ENCODE measurements at regions not wholly inside any gene's neighbourhood (a gene's known extent, or its start where the extent isn't known, plus 50 kb on each side); places are given as distances from the start of the nearest gene placed in this dataset.
A peak's percentile ranks its signal among the peaks of the same experiment; 100 is the strongest.

GRCh38 chr16:51968749-51969148 is 578.2 kb downstream of the TOX3 start:
- peak overlapping the region; percentile 97 for H3K27ac ChIP-seq (ENCODE audit: insufficient read depth, low read length)
- peak overlapping the region; percentile 88 for H4K5ac ChIP-seq (ENCODE audit: low read depth, low read length)
- peak overlapping the region; percentile 98 for H3K18ac ChIP-seq (ENCODE audit: low read depth, low read length)
- H4K91ac ChIP-seq (ENCODE audit: insufficient read depth, low read depth, low read length) = peak overlapping the region; percentile 88
- intact Hi-C loops (cut with micrococcal nuclease) (loop anchor here (5.0 kb wide), 1 partner anchor 86 kb away; no protein-coding TSS in a partner anchor), dilution Hi-C loops (cut with HindIII; ENCODE audit: low sequenced_read_pairs, unreplicated experiment) (no loop called here), in situ Hi-C loops (cut with MboI; ENCODE audit: low sequenced_read_pairs) (no loop called here)
- no peak overlapping the region for H3K4me3 ChIP-seq (ENCODE audit: insufficient read depth, low read depth, low read length)
- TF ChIP-seq SMC3 (IDR thresholded peaks at IDR 0.05; ENCODE audit: low read depth, low read length) (no peak), RCOR1 (IDR thresholded peaks at IDR 0.05; ENCODE audit: insufficient replicate concordance, low read length) (no peak), FOS (IDR thresholded peaks at IDR 0.05; ENCODE audit: low read depth, low read length) (no peak), MAFK (IDR thresholded peaks at IDR 0.05; ENCODE audit: low read depth, low read length) (no peak), MXI1 (IDR thresholded peaks at IDR 0.05; ENCODE audit: borderline replicate concordance, low read depth, low read length) (no peak), CTCF (conservative IDR thresholded peaks at IDR 0.05; ENCODE audit: low read depth, low read length) (no peak), POLR2A (IDR thresholded peaks at IDR 0.05; ENCODE audit: low read depth, low read length) (no peak), RAD21 (IDR thresholded peaks at IDR 0.05; ENCODE audit: low read length) (no peak), RFX5 (IDR thresholded peaks at IDR 0.05; ENCODE audit: low read depth, low read length) (no peak), USF2 (IDR thresholded peaks at IDR 0.05; ENCODE audit: low read depth, low read length) (no peak), NFE2L2 (IDR thresholded peaks at IDR 0.05; ENCODE audit: low read depth, low read length) (no peak), CEBPB (IDR thresholded peaks at IDR 0.05; ENCODE audit: low read depth, low read length) (no peak), BHLHE40 (IDR thresholded peaks at IDR 0.05; ENCODE audit: low read depth, low read length) (no peak), ELK1 (IDR thresholded peaks at IDR 0.05; ENCODE audit: borderline replicate concordance, low read depth, low read length) (no peak), CHD1 (IDR thresholded peaks at IDR 0.05; ENCODE audit: low read depth, low read length) (no peak), MAZ (IDR thresholded peaks at IDR 0.05; ENCODE audit: borderline replicate concordance, low read depth, low read length) (no peak)
- peak overlapping the region; percentile 91 for H4K8ac ChIP-seq (ENCODE audit: low read depth in 2 of 2, low read length in 2 of 2)
- H3K27me3 ChIP-seq (ENCODE audit: control insufficient read depth, insufficient read depth, low read length) = no peaks in the 10 kb centered on the region
- ChIA-PET POLR2A (ENCODE audit: unreplicated experiment) (interaction anchor here (0.7 kb wide), 1 partner anchor 1268 kb away, joined by 3 read pairs; no protein-coding TSS in a partner anchor), CTCF (interaction anchor here (0.7 to 1.7 kb wide), 3 partner anchors 10 to 151 kb away, joined by 3 to 6 read pairs (median 5); no protein-coding TSS in a partner anchor)
- peak overlapping the region; percentile 63 for H3K56ac ChIP-seq (ENCODE audit: extremely low read depth, insufficient read depth, low read length)
- H2BK5ac ChIP-seq (ENCODE audit: low read depth, low read length, poor library complexity, severe bottlenecking) = peak overlapping the region; percentile 98
- peak overlapping the region; percentile 94; the same call in 1 of the 2 replicates for H3K4ac ChIP-seq (ENCODE audit: low read depth, low read length)
- ATAC-seq (ENCODE audit: low read depth) (peak; percentile 83), DNase-seq (peak; percentile 63)
- no CpG with 5 or more reads among the region's 1 CpG for WGBS, 2 experiments (ENCODE audit: extremely low coverage in 2 of 2, insufficient read length in 1 of 2)
- H3K9me3 ChIP-seq (ENCODE audit: control insufficient read depth, insufficient read depth, low read length) = no peaks in the 10 kb centered on the region
- peak overlapping the region; percentile 70 for H3K4me2 ChIP-seq (ENCODE audit: low read depth, low read length)
- H2BK20ac ChIP-seq (ENCODE audit: low read depth, low read length) = peak overlapping the region; percentile 98; the same call in 1 of the 2 replicates
- no peak overlapping the region for H2AK9ac ChIP-seq (replicated peaks; ENCODE audit: low read depth, low read length, poor library complexity)
- H3K14ac ChIP-seq (replicated peaks; ENCODE audit: low read depth, low read length) = peak overlapping the region; percentile 86; the same call in 1 of the 2 replicates
- H3K9ac ChIP-seq (ENCODE audit: low read depth, low read length) = no peak overlapping the region; the same call in 1 of the 2 replicates
- BruUV-seq (replicated peaks) = no TSS peak
- peaks cover 15% of the 10 kb centered on the region for H3K4me1 ChIP-seq (ENCODE audit: control insufficient read depth, insufficient read depth, low read length)
- peak overlapping the region; percentile 40; the same call in 1 of the 2 replicates for H3K23ac ChIP-seq (ENCODE audit: low read depth, low read length)
- peaks cover 14% of the 10 kb centered on the region for H3K9me1 ChIP-seq (ENCODE audit: insufficient read depth, low read length)
- no peak overlapping the region; the same call in 2 of the 3 replicates for H2BK15ac ChIP-seq (ENCODE audit: low read depth, low read length)
- no peak overlapping the region for H2AFZ ChIP-seq (replicated peaks; ENCODE audit: low read length, poor library complexity)
- H2BK120ac ChIP-seq (ENCODE audit: low read depth, low read length) = peak overlapping the region; percentile 98
- H3K36me3 ChIP-seq (ENCODE audit: control insufficient read depth, insufficient read depth, low read length) = no peaks in the 10 kb centered on the region
- H3K79me1 ChIP-seq (ENCODE audit: low read depth in 1 of 2, low read length in 2 of 2) = no peaks in the 10 kb centered on the region
- no peaks in the 10 kb centered on the region for H4K20me1 ChIP-seq (ENCODE audit: insufficient read depth, low read length)
- H2AK5ac ChIP-seq (ENCODE audit: low read depth, low read length) = no peak overlapping the region

Measured in IMR-90 (cell line).